H9 (cell line): ENCODE measurements at regions not wholly inside any gene's neighbourhood (a gene's known extent, or its start where the extent isn't known, plus 50 kb on each side); places are given as distances from the start of the nearest gene placed in this dataset.

Source experiments
- DNase-seq: peaks from one replicate; pipeline ENCODE4 v3.0.0-alpha.2; 2017
- H2AFZ ChIP-seq: one replicate; pipeline ENCODE4 v1.6.1; 2013; ENCODE audit warnings: mild to moderate bottlenecking, low read length, control low read depth, moderate library complexity
- H2AK5ac ChIP-seq: 2 replicates; pipeline ENCODE4 v1.6.1; 2013; ENCODE audit warnings: low read length, control low read depth, mixed read lengths; ENCODE audit not compliant: insufficient read length
- H2BK120ac ChIP-seq: one replicate; pipeline ENCODE4 v1.6.1; 2013; ENCODE audit warnings: low read depth, mild to moderate bottlenecking, low read length, control low read depth, inconsistent platforms; ENCODE audit not compliant: poor library complexity, severe bottlenecking
- H2BK12ac ChIP-seq: 2 replicates; pipeline ENCODE4 v1.6.1; 2013; ENCODE audit warnings: low read length, control low read depth, mixed read lengths, low read depth; ENCODE audit not compliant: insufficient read length
- H2BK15ac ChIP-seq: 2 replicates; pipeline ENCODE4 v1.6.1; 2013; ENCODE audit warnings: low read depth, low read length, control low read depth
- H2BK20ac ChIP-seq: one replicate; pipeline ENCODE4 v1.6.1; 2013; ENCODE audit warnings: low read depth, mild to moderate bottlenecking, low read length, control low read depth, inconsistent platforms; ENCODE audit not compliant: poor library complexity, severe bottlenecking
- H2BK5ac ChIP-seq: 2 replicates; pipeline ENCODE4 v1.6.1; 2013; ENCODE audit warnings: low read length, control low read depth, mixed read lengths; ENCODE audit not compliant: insufficient read length
- H3K14ac ChIP-seq: 2 replicates; pipeline ENCODE4 v1.6.1; 2013; ENCODE audit warnings: low read length, control low read depth; ENCODE audit not compliant: insufficient read depth
- H3K18ac ChIP-seq: 2 replicates; pipeline ENCODE4 v1.6.1; 2013; ENCODE audit warnings: low read depth, mild to moderate bottlenecking, mixed read lengths, low read length, control low read depth; ENCODE audit not compliant: insufficient read length
- H3K23ac ChIP-seq: 2 replicates; pipeline ENCODE4 v1.6.1; 2013; ENCODE audit warnings: low read length, control low read depth, mixed read lengths, low read depth; ENCODE audit not compliant: insufficient read length
- H3K23me2 ChIP-seq: 2 replicates; pipeline ENCODE4 v1.6.1; 2013; ENCODE audit warnings: low read depth, mild to moderate bottlenecking, mixed read lengths, low read length, control low read depth; ENCODE audit not compliant: insufficient read length, poor library complexity, severe bottlenecking
- H3K27ac ChIP-seq: 2 replicates; pipeline ENCODE4 v1.5.1; 2013; ENCODE audit warnings: low read length, control low read depth, mixed read lengths, low read depth; ENCODE audit not compliant: insufficient read length
- H3K27me3 ChIP-seq: 2 replicates; pipeline ENCODE4 v1.6.1; 2013; ENCODE audit warnings: low read length, control low read depth, inconsistent platforms; ENCODE audit not compliant: insufficient read depth
- H3K4ac ChIP-seq: 2 replicates; pipeline ENCODE4 v1.6.1; 2013; ENCODE audit warnings: low read depth, mild to moderate bottlenecking, control low read depth, inconsistent platforms, low read length, moderate library complexity
- H3K4me1 ChIP-seq: 2 replicates; pipeline ENCODE4 v1.6.1; 2013; ENCODE audit warnings: low read length, control low read depth, inconsistent platforms; ENCODE audit not compliant: insufficient read depth
- H3K4me2 ChIP-seq: 2 replicates; pipeline ENCODE4 v1.6.1; 2013; ENCODE audit warnings: low read length, control low read depth, mixed read lengths; ENCODE audit not compliant: insufficient read length, insufficient read depth
- H3K56ac ChIP-seq: 2 replicates; pipeline ENCODE4 v1.6.1; 2013; ENCODE audit warnings: low read depth, mild to moderate bottlenecking, mixed read lengths, low read length, control low read depth; ENCODE audit not compliant: insufficient read length
- H3K79me1 ChIP-seq: 2 replicates; pipeline ENCODE4 v1.6.1; 2013; ENCODE audit warnings: low read depth, mild to moderate bottlenecking, moderate library complexity, low read length, control low read depth, inconsistent platforms; ENCODE audit not compliant: insufficient read depth, poor library complexity, severe bottlenecking
- H3K79me2 ChIP-seq: 2 replicates; pipeline ENCODE4 v1.6.1; 2013; ENCODE audit warnings: low read length, control low read depth, inconsistent platforms; ENCODE audit not compliant: insufficient read depth
- H3K9ac ChIP-seq: 2 replicates; pipeline ENCODE4 v1.6.1; 2013; ENCODE audit warnings: low read length, control low read depth, mixed read lengths; ENCODE audit not compliant: insufficient read length; ENCODE audit errors: extremely low read depth
- H3K9me3 ChIP-seq: one replicate; pipeline ENCODE4 v1.6.1; 2013; ENCODE audit warnings: low read depth, low read length, inconsistent platforms; ENCODE audit not compliant: control insufficient read depth
- H3T11ph ChIP-seq: one replicate; pipeline ENCODE4 v1.6.1; 2013; ENCODE audit warnings: mild to moderate bottlenecking, low read length, control low read depth, inconsistent platforms
- H4K20me1 ChIP-seq: one replicate; pipeline ENCODE4 v1.6.1; 2013; ENCODE audit not compliant: control insufficient read depth, insufficient read length, insufficient read depth
- H4K5ac ChIP-seq: 2 replicates; pipeline ENCODE4 v1.6.1; 2013; ENCODE audit warnings: low read depth, mild to moderate bottlenecking, mixed read lengths, low read length, control low read depth; ENCODE audit not compliant: insufficient read length
- H4K8ac ChIP-seq: replicated peaks from 2 replicates; pipeline ENCODE4 v1.6.1; 2013; ENCODE audit warnings: low read length, control low read depth, mixed read lengths, low read depth; ENCODE audit not compliant: insufficient read length
- H4K91ac ChIP-seq: 2 replicates; pipeline ENCODE4 v1.6.1; 2013; ENCODE audit warnings: low read depth, mild to moderate bottlenecking, moderate library complexity, mixed read lengths, low read length, control low read depth; ENCODE audit not compliant: insufficient read length
- H3K27ac Mint-ChIP-seq, 3 experiments: 2 replicates in 2 of 3; 3 replicates in 1 of 3; pipeline ENCODE4 v1.8.0; 2020 to 2021; ENCODE audit warnings: mixed read lengths in 3 of 3, mild to moderate bottlenecking in 1 of 3, moderate library complexity in 1 of 3
- H3K27me3 Mint-ChIP-seq: 2 replicates; pipeline ENCODE4 v1.8.0; 2021; ENCODE audit warnings: low read depth, mild to moderate bottlenecking, moderate library complexity, mixed read lengths
- H3K36me3 Mint-ChIP-seq, 3 experiments: 2 replicates in 2 of 3; 3 replicates in 1 of 3; pipeline ENCODE4 v1.8.0; 2020 to 2021; ENCODE audit warnings: low read depth in 3 of 3, mixed read lengths in 3 of 3; ENCODE audit not compliant: insufficient read depth in 1 of 3
- H3K4me1 Mint-ChIP-seq, 2 experiments: 2 replicates each; pipeline ENCODE4 v1.8.0; 2020; ENCODE audit warnings: mixed read lengths in 2 of 2
- H3K4me3 Mint-ChIP-seq, 2 experiments: 2 replicates in 1 of 2; 3 replicates in 1 of 2; pipeline ENCODE4 v1.8.0; 2020 to 2021; ENCODE audit warnings: mild to moderate bottlenecking in 2 of 2, mixed read lengths in 2 of 2, moderate library complexity in 1 of 2
- H3K9me3 Mint-ChIP-seq, 2 experiments: 2 replicates in 1 of 2; 3 replicates in 1 of 2; pipeline ENCODE4 v1.8.0; 2020; ENCODE audit warnings: mild to moderate bottlenecking in 2 of 2, mixed read lengths in 2 of 2, moderate library complexity in 1 of 2
- CTCF ChIP-seq: fragments of 200-600 bp; sonication (generic); conservative IDR thresholded peaks from 3 replicates; pipeline ENCODE4 v1.8.0; 2021; ENCODE audit warnings: antibody characterized with exemption, mild to moderate bottlenecking
- WGBS: extraction: QIAGEN DNeasy Blood & Tissue Kit; methylation state at CpG from one replicate; pipeline ENCODE4 v1.1.7; 2013; ENCODE audit warnings: missing lambda C conversion rate, low lambda C conversion rate, mixed read lengths; ENCODE audit not compliant: insufficient read length; ENCODE audit errors: extremely low coverage; 5-methylcytosine and 5-hydroxymethylcytosine counted together

GRCh38 chr1:67921725-67922489 is 88.6 kb upstream of the GNG12 start:
- no peak overlapping the region for H4K8ac ChIP-seq
- no peaks in the 10 kb centered on the region for H3K4me1 ChIP-seq
- H3K23me2 ChIP-seq = no peaks in the 10 kb centered on the region
- no peak for TF ChIP-seq CTCF
- H3K56ac ChIP-seq = no peak overlapping the region
- Mint-ChIP-seq H3K9me3 (no peaks in the 10 kb centered on the region), H3K27ac (no peak overlapping the region), H3K27me3 (peaks cover 2% of the 10 kb centered on the region; the same call in 1 of the 2 replicates), H3K4me1 (0 out of 4 replicates have a peak, but pooled peaks cover 0 to 2% of the 10 kb centered on the region in 2 experiments), H3K4me3 (no peak overlapping the region), H3K36me3 (no peaks in the 10 kb centered on the region)
- no peak overlapping the region for H3T11ph ChIP-seq
- H2BK5ac ChIP-seq = no peak overlapping the region
- H2BK120ac ChIP-seq = no peak overlapping the region
- no peaks in the 10 kb centered on the region for H3K79me2 ChIP-seq
- no peak overlapping the region for H2AK5ac ChIP-seq
- no peaks in the 10 kb centered on the region for H3K27me3 ChIP-seq
- H3K4me2 ChIP-seq = no peak overlapping the region
- H3K14ac ChIP-seq = no peak overlapping the region
- no peaks in the 10 kb centered on the region for H4K20me1 ChIP-seq
- no peak overlapping the region for H2BK12ac ChIP-seq
- no peak overlapping the region for H2BK20ac ChIP-seq
- WGBS = no CpG with 5 or more reads among the region's 4 CpGs
- no peak overlapping the region for H4K5ac ChIP-seq
- no peak for DNase-seq
- H3K79me1 ChIP-seq = no peaks in the 10 kb centered on the region
- H2AFZ ChIP-seq = no peak overlapping the region
- H3K9me3 ChIP-seq = no peaks in the 10 kb centered on the region
- H2BK15ac ChIP-seq = no peak overlapping the region
- H3K9ac ChIP-seq = no peak overlapping the region
- H3K23ac ChIP-seq = no peak overlapping the region
- no peak overlapping the region for H3K27ac ChIP-seq
- no peak overlapping the region for H3K18ac ChIP-seq
- no peak overlapping the region for H3K4ac ChIP-seq
- no peak overlapping the region for H4K91ac ChIP-seq
